A549 (cell line): ENCODE measurements at regions not wholly inside any gene's neighbourhood (a gene's known extent, or its start where the extent isn't known, plus 50 kb on each side); places are given as distances from the start of the nearest gene placed in this dataset.
A peak's percentile ranks its signal among the peaks of the same experiment; 100 is the strongest.

Source experiments
- ATAC-seq, 2 experiments: fragments of 200-7000 bp in 1 of 2; fragments of >200 bp in 1 of 2; cut with Nextera tagmentation in 1 of 2; cut with Tn5 transposase in 1 of 2; 3 replicates each; pipeline versions ENCODE4 v1.8.0 to v1.9.1; 2018 to 2020; ENCODE audit warnings: mild to moderate bottlenecking in 1 of 2, moderate library complexity in 1 of 2
- CTCF ChIA-PET: fragments of 300-600 bp; sonication (Branson Sonifier 250); formaldehyde crosslinking; extraction: SDS; loops from one replicate; lab custom pipeline; 2021; ENCODE audit warnings: antibody characterized with exemption, inconsistent platforms; lab: Yijun Ruan, JAX
- POLR2A ChIA-PET: fragments of 350-600 bp; formaldehyde crosslinking; extraction: SDS; loops from one replicate; lab custom pipeline; 2021; ENCODE audit warnings: antibody characterized with exemption, inconsistent platforms; lab: Yijun Ruan, JAX
- DNase-seq, 2 experiments: peaks; one replicate each; pipeline versions ENCODE4 v3.0.0 to v3.0.0-alpha.2; 2011 to 2016; ENCODE audit warnings: low read depth in 1 of 2, low spot score in 1 of 2
- FAIRE-seq: peaks from 2 replicates; lab custom pipeline; 2011; peaks lifted over from hg19 to GRCh38; lab: Jason Lieb, UNC
- H3K27ac ChIP-seq, 2 experiments: fragments of >200 bp; sonication (Bioruptor Twin); formaldehyde crosslinking; 3 replicates each; pipeline ENCODE4 v1.5.1; 2016 to 2017
- H3K4me1 ChIP-seq: fragments of >200 bp; sonication (Bioruptor Twin); formaldehyde crosslinking; 3 replicates; pipeline ENCODE4 v1.6.1; 2016
- H3K4me2 ChIP-seq: fragments of >200 bp; sonication (Bioruptor Twin); formaldehyde crosslinking; 3 replicates; pipeline ENCODE4 v1.6.1; 2016
- H3K4me3 ChIP-seq: fragments of >200 bp; sonication (Bioruptor Twin); formaldehyde crosslinking; 3 replicates; pipeline ENCODE4 v1.5.1; 2016
- H3K9me3 ChIP-seq: fragments of >200 bp; sonication (Bioruptor Twin); formaldehyde crosslinking; 3 replicates; pipeline ENCODE4 v1.6.1; 2016
- ATOH8 ChIP-seq: fragments of 250-450 bp; sonication (Bioruptor Pico); IDR thresholded peaks from 2 replicates; pipeline ENCODE4 v1.5.0; 2020; ENCODE audit warnings: low read depth, mild to moderate bottlenecking, moderate library complexity
- BHLHE40 ChIP-seq: IDR thresholded peaks from 2 replicates; pipeline ENCODE4 v1.6.1; 2012; ENCODE audit warnings: low read depth, low read length, inconsistent platforms
- CBX2 ChIP-seq: fragments of 200-600 bp; sonication (generic); IDR thresholded peaks from 2 replicates; pipeline ENCODE4 v1.6.1; 2016; ENCODE audit warnings: low read depth, mild to moderate bottlenecking, borderline replicate concordance
- CHD2 ChIP-seq: fragments of 150-350 bp; IDR thresholded peaks from 2 replicates; pipeline ENCODE4 v1.6.1; 2014; ENCODE audit warnings: low read length; ENCODE audit not compliant: partially characterized antibody
- CHD4 ChIP-seq: fragments of 200-600 bp; sonication (generic); IDR thresholded peaks from 2 replicates; pipeline ENCODE4 v1.6.1; 2016; ENCODE audit warnings: antibody characterized with exemption, mild to moderate bottlenecking, borderline replicate concordance
- EHMT2 ChIP-seq: fragments of 200-600 bp; sonication (generic); IDR thresholded peaks from 2 replicates; pipeline ENCODE4 v1.6.1; 2016; ENCODE audit warnings: antibody characterized with exemption, low read depth, mild to moderate bottlenecking, moderate library complexity
- FOSB ChIP-seq: fragments of 250-450 bp; sonication (Bioruptor Pico); IDR thresholded peaks from 2 replicates; pipeline ENCODE4 v1.5.0; 2020; ENCODE audit warnings: mild to moderate bottlenecking, moderate library complexity
- FOSL2 ChIP-seq, 2 experiments: fragments of 450-650 bp in 1 of 2; fragments of >200 bp in 1 of 2; sonication (Bioruptor Twin) in 1 of 2; formaldehyde crosslinking; IDR thresholded peaks; 2 replicates each; pipeline versions ENCODE4 v1.5.0 to v1.6.1; 2016 to 2020; ENCODE audit warnings: mild to moderate bottlenecking in 1 of 2, moderate library complexity in 1 of 2
- FOXS1 ChIP-seq: fragments of 250-450 bp; sonication (Bioruptor Pico); IDR thresholded peaks from 2 replicates; pipeline ENCODE4 v1.5.0; 2020; ENCODE audit warnings: mild to moderate bottlenecking, moderate library complexity
- GATA3 ChIP-seq: IDR thresholded peaks from 2 replicates; pipeline ENCODE4 v1.6.1; 2012; ENCODE audit warnings: borderline replicate concordance
- HDAC2 ChIP-seq: fragments of 200-600 bp; sonication (generic); IDR thresholded peaks from 2 replicates; pipeline ENCODE4 v1.6.1; 2016
- HMGXB4 ChIP-seq: fragments of 250-450 bp; sonication (Bioruptor Pico); IDR thresholded peaks from 2 replicates; pipeline ENCODE4 v1.5.0; 2021; ENCODE audit warnings: mild to moderate bottlenecking, moderate library complexity, borderline replicate concordance
- JUN ChIP-seq, 2 experiments: fragments of >200 bp; sonication (Bioruptor Twin); formaldehyde crosslinking; IDR thresholded peaks; 2 replicates in 1 of 2; 3 replicates in 1 of 2; pipeline ENCODE4 v1.6.1; 2016 to 2017
- JUNB ChIP-seq: fragments of >200 bp; sonication (Bioruptor Twin); formaldehyde crosslinking; IDR thresholded peaks from 2 replicates; pipeline ENCODE4 v1.6.1; 2016
- KDM1A ChIP-seq: fragments of 200-600 bp; sonication (generic); IDR thresholded peaks from 2 replicates; pipeline ENCODE4 v1.6.1; 2016; ENCODE audit warnings: low read depth, mild to moderate bottlenecking
- MAX ChIP-seq: IDR thresholded peaks from 2 replicates; pipeline ENCODE4 v1.6.1; 2012
- MAZ ChIP-seq: fragments of 150-350 bp; IDR thresholded peaks from 2 replicates; pipeline ENCODE4 v1.6.1; 2014; ENCODE audit warnings: antibody characterized with exemption, low read depth, low read length, borderline replicate concordance
- NPAS2 ChIP-seq: fragments of 250-450 bp; sonication (Bioruptor Pico); IDR thresholded peaks from 2 replicates; pipeline ENCODE4 v1.8.0; 2022; ENCODE audit warnings: mild to moderate bottlenecking, moderate library complexity, borderline replicate concordance
- POLR2A ChIP-seq: IDR thresholded peaks from 2 replicates; pipeline ENCODE4 v1.6.1; 2012; ENCODE audit warnings: mild to moderate bottlenecking, low read length
- POLR2AphosphoS2 ChIP-seq: conservative IDR thresholded peaks from 2 replicates; pipeline ENCODE4 v1.6.1; 2012; ENCODE audit warnings: low read length, improper control_type of control experiment, inconsistent platforms
- RFX5 ChIP-seq: fragments of 450-650 bp; IDR thresholded peaks from 2 replicates; pipeline ENCODE4 v1.7.1; 2014; ENCODE audit warnings: antibody characterized with exemption, mild to moderate bottlenecking, moderate library complexity
- SMC3 ChIP-seq: fragments of >200 bp; sonication (Bioruptor Twin); formaldehyde crosslinking; IDR thresholded peaks from 3 replicates; pipeline ENCODE4 v1.6.1; 2018; ENCODE audit warnings: inconsistent platforms
- SREBF2 ChIP-seq: fragments of 450-650 bp; IDR thresholded peaks from 2 replicates; pipeline ENCODE4 v1.6.1; 2014; ENCODE audit warnings: mild to moderate bottlenecking, moderate library complexity
- TFCP2L1 ChIP-seq: fragments of 250-450 bp; sonication (Bioruptor Pico); IDR thresholded peaks from 2 replicates; pipeline ENCODE4 v1.5.0; 2021; ENCODE audit warnings: mild to moderate bottlenecking
- ZFP36 ChIP-seq: fragments of 450-650 bp; IDR thresholded peaks from 2 replicates; pipeline ENCODE4 v1.6.1; 2014; ENCODE audit warnings: borderline replicate concordance; ENCODE audit not compliant: partially characterized antibody
- ZNF302 ChIP-seq: fragments of 250-450 bp; sonication (Bioruptor Pico); IDR thresholded peaks from 2 replicates; pipeline ENCODE4 v1.9.0; 2021; ENCODE audit warnings: inconsistent platforms, mild to moderate bottlenecking, moderate library complexity
- WGBS: methylation state at CpG from one replicate; pipeline ENCODE4 v1.1.6; 2017; ENCODE audit errors: missing lambda C conversion rate; 5-methylcytosine and 5-hydroxymethylcytosine counted together

- 58% methylated on average over 54 of the region's 85 CpGs for WGBS
- H3K4me1 ChIP-seq, result no peaks in the 10 kb centered on the region
- no peak overlapping the region for H3K27ac ChIP-seq
- no peak overlapping the region for H3K4me3 ChIP-seq
- H3K9me3 ChIP-seq, result no peaks in the 10 kb centered on the region; the same call in 1 of the 3 replicates
- ChIA-PET CTCF (no interaction called here), POLR2A (no interaction called here)
- TF ChIP-seq HMGXB4 (CRISPR knock-in tag), result no peak
- no peak for TF ChIP-seq HDAC2
- TF ChIP-seq ZNF302 (CRISPR knock-in tag), result no peak
- no peak for TF ChIP-seq GATA3
- TF ChIP-seq FOSB (CRISPR knock-in tag), result no peak
- FAIRE-seq (no peak), DNase-seq (no peak), ATAC-seq (no peak)
- H3K4me2 ChIP-seq, result no peak overlapping the region
Measured at GRCh38 chr12:127455347-127456265, 811.4 kb upstream of the TMEM132C start.

DNA sequence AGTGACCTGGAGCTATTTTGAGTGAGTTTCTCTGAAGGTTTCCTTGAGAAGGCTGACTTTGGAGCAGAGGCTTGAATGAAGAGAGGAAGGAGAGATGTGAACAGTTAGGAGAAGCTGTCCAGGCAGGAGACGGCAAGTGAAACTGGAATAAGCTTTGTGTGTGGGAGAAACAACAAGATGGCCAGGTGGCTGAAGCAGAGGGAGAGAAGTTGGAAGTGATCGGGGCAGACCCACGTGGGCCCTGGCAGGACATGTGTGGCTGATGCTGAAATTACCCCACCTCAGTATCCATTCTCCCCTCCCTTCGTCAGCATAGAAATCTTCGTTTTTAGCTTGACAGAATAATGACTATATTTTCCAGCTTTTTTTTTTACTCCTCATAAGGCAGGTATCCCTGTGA is 809.2 kb upstream of the TMEM132C start:
- TF ChIP-seq CBX2 (no peak), ATOH8 (no peak), POLR2A (no peak), BHLHE40 (no peak)
- CTCF ChIA-PET, result interaction anchor here (0.6 kb wide), 1 partner anchor 74 kb away, joined by 3 read pairs; no protein-coding TSS in a partner anchor
- H3K9me3 ChIP-seq, result no peaks in the 10 kb centered on the region; the same call in 1 of the 3 replicates
- H3K4me3 ChIP-seq, result no peak overlapping the region
- no peak overlapping the region for H3K27ac ChIP-seq
- 23% methylated on average over 5 of the region's 5 CpGs for WGBS
- DNase-seq (no peak), ATAC-seq (no peak), FAIRE-seq (no peak)
- no peaks in the 10 kb centered on the region for H3K4me1 ChIP-seq
- POLR2A ChIA-PET, result no interaction called here
- H3K4me2 ChIP-seq, result no peak overlapping the region

- ChIA-PET CTCF (no interaction called here), POLR2A (no interaction called here)
- DNase-seq (no peak), FAIRE-seq (no peak)
- Histone ChIP-seq H3K4me1 (no peaks in the 10 kb centered on the region), H3K4me3 (no peak overlapping the region), H3K9me3 (no peaks in the 10 kb centered on the region; the same call in 1 of the 3 replicates), H3K27ac (no peak overlapping the region), H3K4me2 (no peak overlapping the region)
- 0% methylated on average over 2 of the region's 2 CpGs for WGBS
- TF ChIP-seq MAZ (no peak), CHD4 (no peak), ZFP36 (no peak), POLR2A (no peak), ZNF302 (CRISPR knock-in tag) (no peak)
- TF ChIP-seq, all 56 proteins: peak for 0
- ATAC-seq, result no peak
Measured at GRCh38 chr12:127459166-127459565, 807.8 kb upstream of the TMEM132C start.

DNA sequence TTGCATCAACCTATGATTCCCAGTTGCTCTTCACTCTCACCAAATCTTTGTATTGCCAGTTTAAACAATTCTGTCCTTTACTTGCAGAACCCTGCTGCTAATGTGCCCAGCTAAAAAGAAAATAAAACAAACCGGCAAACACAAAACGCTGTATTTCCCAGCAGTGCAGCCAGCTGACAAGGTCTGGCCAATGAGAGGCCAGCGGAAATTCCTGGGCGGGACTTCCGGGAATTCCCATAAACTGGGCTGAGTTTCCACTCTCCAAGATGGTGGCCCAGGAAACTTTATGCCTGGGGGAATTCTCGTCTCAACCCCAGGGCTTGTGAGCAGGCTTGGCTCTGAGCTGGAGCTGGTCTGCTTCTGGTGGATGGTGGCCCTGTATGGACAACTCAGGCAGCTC is 807.3 kb upstream of the TMEM132C start:
- no peaks in the 10 kb centered on the region for H3K4me1 ChIP-seq
- H3K27ac ChIP-seq, result no peak overlapping the region
- 23% methylated on average over 6 of the region's 6 CpGs for WGBS
- no peak overlapping the region for H3K4me2 ChIP-seq
- CTCF ChIA-PET, result no interaction called here
- peak in 1 of 2 experiments; percentile 19 for DNase-seq
- POLR2A ChIA-PET, result no interaction called here
- FAIRE-seq, result no peak
- peak in 1 of 2 experiments; percentile 48; a peak in 1 of 6 replicates for ATAC-seq
- H3K9me3 ChIP-seq, result no peaks in the 10 kb centered on the region; the same call in 1 of the 3 replicates
- TF ChIP-seq CHD2, result no peak
- TF ChIP-seq SMC3, result no peak
- TF ChIP-seq RFX5, result no peak
- no peak for TF ChIP-seq POLR2AphosphoS2
- no peak for TF ChIP-seq JUN (IDR thresholded peaks at IDR 0.05)
- no peak for TF ChIP-seq JUNB
- no peak for TF ChIP-seq FOXS1 (CRISPR knock-in tag)
- TF ChIP-seq EHMT2, result no peak
- no peak for TF ChIP-seq NPAS2
- no peak for TF ChIP-seq SREBF2
- no peak for TF ChIP-seq TFCP2L1
- TF ChIP-seq KDM1A, result no peak
- TF ChIP-seq MAX, result no peak
- no peak for TF ChIP-seq FOSL2 (IDR thresholded peaks at IDR 0.05)
- TF ChIP-seq FOSL2 (CRISPR knock-in tag; IDR thresholded peaks at IDR 0.05), result no peak
- H3K4me3 ChIP-seq, result no peak overlapping the region
